Fibroblast of mammary gland (primary cell): ENCODE measurements at regions not wholly inside any gene's neighbourhood (a gene's known extent, or its start where the extent isn't known, plus 50 kb on each side); places are given as distances from the start of the nearest gene placed in this dataset.
"Not testable (repeated sequence)": the region's sequence is repeated elsewhere in the genome, so short reads cannot be mapped to it uniquely, and the experiment has no call there.

ENCODE experiments used
- DNase-seq: peaks from one replicate; pipeline ENCODE4 v3.0.0-alpha.2; 2010; ENCODE audit warnings: low read depth
- H3K4me3 ChIP-seq: 2 replicates; pipeline ENCODE4 v1.5.1; 2011; ENCODE audit warnings: low read depth, mild to moderate bottlenecking, low read length, moderate library complexity; ENCODE audit not compliant: control insufficient read depth
- CTCF ChIP-seq: conservative IDR thresholded peaks from 2 replicates; pipeline ENCODE4 v1.5.1; 2011; ENCODE audit warnings: low read depth, low read length, inconsistent platforms; ENCODE audit not compliant: control insufficient read depth, insufficient read depth

- no peak for TF ChIP-seq CTCF
- DNase-seq: no peak
- no peak overlapping the region for H3K4me3 ChIP-seq
Observed at GRCh38 chr10:33777223-33777622, 442.8 kb upstream of the NRP1 start.

GRCh38 chr10:33776419-33777070 is 442.1 kb upstream of the NRP1 start:
- no peak for TF ChIP-seq CTCF
- no peak overlapping the region for H3K4me3 ChIP-seq
- DNase-seq: no peak

- DNase-seq: no peak
- no peak overlapping the region for H3K4me3 ChIP-seq
- TF ChIP-seq CTCF: no peak
Observed at GRCh38 chr10:33774857-33775256, 440.4 kb upstream of the NRP1 start.

GRCh38 chr10:33773886-33774480 is 439.5 kb upstream of the NRP1 start:
- no peak for TF ChIP-seq CTCF
- no peak for DNase-seq
- no peak overlapping the region for H3K4me3 ChIP-seq

- DNase-seq: no peak
- TF ChIP-seq CTCF: no peak
- no peak overlapping the region for H3K4me3 ChIP-seq
Observed at GRCh38 chr10:33773253-33773573, 438.7 kb upstream of the NRP1 start.

GRCh38 chr10:33772370-33773252 is 438.1 kb upstream of the NRP1 start:
- no peak for TF ChIP-seq CTCF
- H3K4me3 ChIP-seq: no peak overlapping the region
- DNase-seq: peak; percentile 28

GRCh38 chr10:33771856-33772255 is 437.4 kb upstream of the NRP1 start:
- DNase-seq, H3K4me3 ChIP-seq: not testable (repeated sequence)
